ENCODE measurements at regions not wholly inside any gene's neighbourhood (a gene's known extent, or its start where the extent isn't known, plus 50 kb on each side); places are given as distances from the start of the nearest gene placed in this dataset.
A peak's percentile ranks its signal among the peaks of the same experiment; 100 is the strongest.
"Not testable (repeated sequence)": the region's sequence is repeated elsewhere in the genome, so short reads cannot be mapped to it uniquely, and the experiment has no call there.

DNA sequence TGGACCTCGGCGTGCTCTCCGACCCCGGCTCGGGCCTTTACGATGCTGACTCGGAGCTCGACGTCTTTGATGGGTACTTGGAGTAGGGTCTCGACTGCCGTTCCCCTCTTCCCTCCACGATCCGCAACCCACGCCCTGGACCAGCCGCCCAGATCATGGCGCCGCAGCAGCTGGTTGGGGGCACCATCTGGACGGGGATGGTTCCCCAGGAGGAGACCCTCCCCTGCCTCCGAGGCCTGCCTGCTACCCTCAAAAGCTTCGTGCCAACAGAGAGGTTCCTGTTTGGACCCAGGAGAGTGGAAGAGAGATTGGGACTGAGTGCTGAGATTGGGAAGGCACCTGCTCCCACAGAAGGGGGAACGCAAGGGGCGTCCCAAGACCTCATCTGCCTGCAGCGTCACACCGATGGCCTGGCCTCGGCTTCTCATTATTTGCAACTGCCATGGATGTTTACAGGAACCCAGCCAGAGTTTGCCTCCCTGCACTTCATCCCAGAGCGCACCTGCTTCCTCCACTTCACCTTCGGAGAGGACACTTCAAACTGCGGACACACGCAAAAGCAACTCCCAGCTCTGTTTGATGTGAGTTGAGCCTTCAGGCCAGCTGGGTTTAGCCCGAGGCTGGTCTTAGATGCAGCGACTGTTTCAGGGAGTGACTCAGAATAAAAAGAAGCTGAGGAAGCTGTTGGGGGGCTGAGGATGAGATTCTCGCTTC is 58.9 kb downstream of the GOLGA6L7 start:
- DNase-seq (ENCODE audit: low read depth), result not testable (repeated sequence)

- DNase-seq (ENCODE audit: low read depth), result not testable (repeated sequence)
Measured at GRCh38 chr15:28788649-28789400, 59.6 kb downstream of the GOLGA6L7 start.

- not testable (repeated sequence) for DNase-seq (ENCODE audit: low read depth)
Measured at GRCh38 chr15:28788176-28788575, 60.3 kb downstream of the GOLGA6L7 start.

GRCh38 chr15:28786521-28786920 is 61.9 kb downstream of the GOLGA6L7 start:
- DNase-seq (ENCODE audit: low read depth), result peak; percentile 15

GRCh38 chr15:28784347-28785163 is 63.9 kb downstream of the GOLGA6L7 start:
- DNase-seq (ENCODE audit: low read depth), result not testable (repeated sequence)

DNA sequence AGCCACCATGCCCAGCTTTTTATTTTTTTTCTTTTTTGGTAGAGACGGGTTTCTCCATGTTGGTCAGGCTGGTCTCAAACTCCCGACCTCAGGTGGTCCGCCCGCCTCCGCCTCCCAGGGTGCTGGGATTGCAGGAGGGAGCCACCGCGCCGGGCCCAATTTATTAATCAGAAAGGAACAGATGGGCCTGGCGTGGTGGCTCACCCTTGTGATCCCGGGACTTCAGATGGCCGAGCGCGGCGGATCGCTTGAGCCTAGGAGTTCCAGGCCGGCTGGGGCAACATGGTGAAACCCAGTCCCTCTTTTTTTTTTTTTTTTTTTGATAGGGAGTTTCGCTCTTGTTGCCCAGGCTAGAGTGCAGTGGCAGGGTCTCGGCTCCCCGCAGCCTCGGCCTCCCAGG is 64.6 kb downstream of the GOLGA6L7 start:
- no peak for DNase-seq (ENCODE audit: low read depth)

- DNase-seq (ENCODE audit: low read depth), result no peak
Measured at GRCh38 chr15:28783466-28783865, 65.0 kb downstream of the GOLGA6L7 start.

- not testable (repeated sequence) for DNase-seq (ENCODE audit: low read depth)
Measured at GRCh38 chr15:28778397-28778796, 66.2 kb upstream of the GOLGA8M start.

DNA sequence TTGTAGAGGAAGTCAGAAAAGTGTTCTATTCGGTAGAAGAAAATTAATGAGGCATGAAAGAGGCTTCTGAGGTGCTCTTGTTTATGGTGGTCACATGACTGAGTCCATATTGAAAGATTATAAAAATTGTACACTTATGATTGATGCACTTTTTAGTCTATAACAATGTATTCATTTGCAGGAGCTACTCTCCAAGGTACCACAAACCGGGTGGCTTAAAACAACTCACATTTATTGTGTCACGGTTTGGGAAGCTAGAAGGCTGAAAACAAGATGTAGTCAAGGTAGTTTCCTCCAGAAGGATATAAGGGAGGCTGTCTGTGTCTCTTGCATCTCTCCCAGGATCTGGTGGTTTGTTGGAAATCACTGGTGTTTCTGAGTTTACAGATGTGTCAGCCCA is 60.6 kb upstream of the GOLGA8M start:
- not testable (repeated sequence) for DNase-seq (ENCODE audit: low read depth)
